Immature natural killer cell (primary cell): ENCODE measurements at regions not wholly inside any gene's neighbourhood (a gene's known extent, or its start where the extent isn't known, plus 50 kb on each side); places are given as distances from the start of the nearest gene placed in this dataset.

Experiments
- DNase-seq, 3 donors: peaks; one replicate each; pipeline ENCODE4 v3.0.0; 2022; ENCODE audit warnings: mixed read lengths in 1 of 3
- H3K27ac Mint-ChIP-seq, 6 donors: one replicate each; pipeline ENCODE4 v1.8.0; 2020; ENCODE audit warnings: mixed read lengths in 6 of 6, mild to moderate bottlenecking in 5 of 6, inconsistent platforms in 4 of 6, moderate library complexity in 3 of 6
- H3K27me3 Mint-ChIP-seq, 3 donors: one replicate each; pipeline ENCODE4 v1.8.0; 2020 to 2021; ENCODE audit warnings: low read depth in 3 of 3, mild to moderate bottlenecking in 3 of 3, mixed read lengths in 3 of 3, moderate library complexity in 3 of 3, inconsistent platforms in 1 of 3
- H3K36me3 Mint-ChIP-seq, 3 donors: one replicate each; pipeline ENCODE4 v1.8.0; 2020; ENCODE audit warnings: mixed read lengths in 3 of 3, inconsistent platforms in 2 of 3, mild to moderate bottlenecking in 2 of 3
- H3K4me1 Mint-ChIP-seq, 2 donors: one replicate each; pipeline ENCODE4 v1.8.0; 2020; ENCODE audit warnings: inconsistent platforms in 2 of 2, mild to moderate bottlenecking in 2 of 2, mixed read lengths in 2 of 2, moderate library complexity in 1 of 2
- H3K4me3 Mint-ChIP-seq, 5 donors: one replicate each; pipeline ENCODE4 v1.8.0; 2020; ENCODE audit warnings: mild to moderate bottlenecking in 5 of 5, mixed read lengths in 5 of 5, inconsistent platforms in 3 of 5, moderate library complexity in 3 of 5
- H3K9me3 Mint-ChIP-seq, 6 donors: one replicate each; pipeline ENCODE4 v1.8.0; 2020; ENCODE audit warnings: mild to moderate bottlenecking in 6 of 6, mixed read lengths in 6 of 6, inconsistent platforms in 4 of 6, moderate library complexity in 3 of 6

DNA sequence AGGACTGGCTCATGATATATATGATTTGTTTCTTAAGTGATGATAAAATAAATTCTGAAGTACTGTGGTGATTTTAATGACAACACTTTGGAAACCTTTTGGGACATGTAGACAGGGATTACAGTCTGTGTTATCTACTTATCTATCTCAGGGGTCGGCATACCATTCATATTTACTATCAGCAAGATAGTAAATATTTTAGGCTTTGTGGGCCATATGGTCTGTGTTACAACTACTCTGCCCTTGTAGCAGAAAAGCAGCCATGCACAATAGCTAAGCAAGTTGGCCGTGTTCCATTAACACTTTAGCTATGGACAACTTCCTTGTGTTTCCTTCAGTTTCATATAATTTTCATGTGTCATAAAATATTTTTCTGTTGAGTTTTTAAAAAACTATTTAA, 97.8 kb upstream of the PRPS1L1 start:
- no peaks in the 10 kb centered on the region for H3K27me3 Mint-ChIP-seq
- H3K27ac Mint-ChIP-seq, result no peak overlapping the region
- no peaks in the 10 kb centered on the region for H3K4me1 Mint-ChIP-seq
- DNase-seq, result no peak
- H3K9me3 Mint-ChIP-seq, result no peaks in the 10 kb centered on the region
- H3K36me3 Mint-ChIP-seq, result no peaks in the 10 kb centered on the region
- H3K4me3 Mint-ChIP-seq, result no peak overlapping the region

DNA sequence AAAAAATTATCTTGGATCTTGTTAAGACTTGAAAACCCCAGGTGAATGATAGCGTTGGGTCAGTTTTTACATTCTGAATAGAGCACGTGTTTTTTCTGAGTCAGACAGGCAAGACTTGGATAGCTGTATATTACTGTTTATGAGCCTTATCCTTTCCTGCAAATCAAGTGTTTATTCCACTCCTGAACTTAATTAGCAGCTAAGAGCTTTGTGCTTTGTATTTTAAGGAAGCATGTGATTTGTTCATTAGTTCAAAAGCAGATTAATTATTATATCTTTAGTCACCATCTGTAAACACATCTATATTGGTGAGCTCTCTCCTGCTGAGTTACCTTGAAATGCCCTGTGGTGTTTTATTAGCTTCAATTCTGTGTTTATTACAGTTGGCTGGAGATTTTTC, 98.6 kb upstream of the PRPS1L1 start:
- no peak for DNase-seq

DNA sequence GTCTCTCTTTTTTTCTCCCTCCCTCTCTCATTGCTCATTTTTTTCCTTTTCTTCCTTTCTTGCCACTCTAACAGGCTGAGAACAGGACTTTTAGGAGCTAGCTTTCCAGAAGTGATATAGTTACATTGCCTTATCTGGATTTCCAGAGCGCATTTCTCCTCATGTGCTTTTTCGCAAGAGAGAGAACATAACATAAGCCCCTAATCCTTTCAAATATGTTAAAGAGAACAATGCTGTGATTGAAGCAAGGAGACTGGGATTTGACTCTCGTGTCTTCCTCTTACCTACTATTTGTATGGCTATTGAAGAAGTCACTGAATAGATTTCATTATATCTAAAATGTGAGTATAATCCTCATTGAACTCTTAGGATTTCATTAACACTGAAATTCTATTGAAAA, 101.2 kb upstream of the PRPS1L1 start:
- H3K27ac Mint-ChIP-seq, result no peak overlapping the region
- no peaks in the 10 kb centered on the region for H3K9me3 Mint-ChIP-seq
- no peaks in the 10 kb centered on the region for H3K4me1 Mint-ChIP-seq
- H3K4me3 Mint-ChIP-seq, result no peak overlapping the region
- no peaks in the 10 kb centered on the region for H3K36me3 Mint-ChIP-seq
- peaks cover 0 to 2% (median 0%) of the 10 kb centered on the region in 3 donors for H3K27me3 Mint-ChIP-seq
- DNase-seq, result no peak

More for the DNA sequence above, 98.6 kb upstream of the PRPS1L1 start:
- Mint-ChIP-seq H3K36me3 (no peaks in the 10 kb centered on the region), H3K27me3 (no peaks in the 10 kb centered on the region), H3K9me3 (no peaks in the 10 kb centered on the region), H3K4me1 (no peaks in the 10 kb centered on the region), H3K27ac (no peak overlapping the region), H3K4me3 (no peak overlapping the region)

DNA sequence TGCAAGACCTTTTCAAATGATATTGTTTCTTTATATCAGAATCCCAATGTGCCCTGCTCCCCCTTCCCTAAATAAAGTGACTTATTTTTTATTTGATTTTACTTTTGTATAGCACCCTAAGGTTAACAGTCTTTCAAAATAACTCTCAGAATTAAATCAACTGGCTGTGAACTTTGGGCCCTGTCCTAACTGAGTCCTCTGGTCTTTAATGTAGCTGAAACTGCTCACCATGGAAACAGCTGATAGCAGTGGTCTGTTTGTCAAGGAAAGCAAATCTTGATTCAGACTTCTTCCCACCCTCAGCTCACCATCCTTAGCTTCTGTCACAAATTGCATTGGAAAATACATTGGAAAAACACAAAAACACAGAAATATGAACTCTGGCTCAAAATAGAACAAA, 105.2 kb upstream of the PRPS1L1 start:
- no peaks in the 10 kb centered on the region for H3K9me3 Mint-ChIP-seq
- no peak overlapping the region for H3K27ac Mint-ChIP-seq
- no peaks in the 10 kb centered on the region for H3K36me3 Mint-ChIP-seq
- H3K4me3 Mint-ChIP-seq, result no peak overlapping the region
- no peak for DNase-seq
- peaks cover 0 to 2% (median 0%) of the 10 kb centered on the region in 3 donors for H3K27me3 Mint-ChIP-seq
- H3K4me1 Mint-ChIP-seq, result no peaks in the 10 kb centered on the region

- Mint-ChIP-seq H3K27ac (no peak overlapping the region), H3K36me3 (no peaks in the 10 kb centered on the region), H3K4me1 (no peaks in the 10 kb centered on the region), H3K4me3 (no peak overlapping the region), H3K9me3 (no peaks in the 10 kb centered on the region), H3K27me3 (peaks cover 0 to 2% (median 0%) of the 10 kb centered on the region in 3 donors)
- DNase-seq, result no peak
Observed at GRCh38 chr7:18133921-18134320, 106.3 kb upstream of the PRPS1L1 start.

GRCh38 chr7:18140943-18141342, 113.3 kb upstream of the PRPS1L1 start:
- no peaks in the 10 kb centered on the region for H3K4me1 Mint-ChIP-seq
- no peaks in the 10 kb centered on the region for H3K9me3 Mint-ChIP-seq
- H3K4me3 Mint-ChIP-seq, result no peak overlapping the region
- peaks cover 0 to 6% (median 1%) of the 10 kb centered on the region in 3 donors for H3K27me3 Mint-ChIP-seq
- DNase-seq, result no peak
- H3K27ac Mint-ChIP-seq, result no peak overlapping the region
- H3K36me3 Mint-ChIP-seq, result no peaks in the 10 kb centered on the region

DNA sequence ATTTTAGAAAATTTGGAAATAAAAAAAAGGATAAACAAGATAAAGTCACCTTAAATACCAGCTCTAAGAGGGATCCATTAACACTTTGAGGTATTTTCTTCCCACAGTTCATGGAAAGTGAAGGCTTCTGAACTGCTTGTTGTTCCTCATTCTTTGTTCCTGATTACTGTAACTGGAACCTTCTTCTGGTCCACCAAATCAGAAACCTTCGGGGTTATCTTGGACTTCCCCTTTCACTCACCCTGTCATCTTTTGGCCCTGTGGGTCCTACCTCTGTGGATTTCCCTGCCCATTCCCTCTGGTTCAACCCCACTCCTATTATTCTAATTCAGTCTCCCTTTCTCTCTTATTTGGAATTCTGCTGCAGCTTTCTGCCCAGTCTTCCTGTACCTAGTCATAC, 116.5 kb upstream of the PRPS1L1 start:
- H3K4me1 Mint-ChIP-seq, result no peaks in the 10 kb centered on the region
- peaks cover 3 to 6% (median 3%) of the 10 kb centered on the region in 3 donors for H3K27me3 Mint-ChIP-seq
- H3K36me3 Mint-ChIP-seq, result no peaks in the 10 kb centered on the region
- no peak overlapping the region for H3K4me3 Mint-ChIP-seq
- H3K27ac Mint-ChIP-seq, result no peak overlapping the region
- H3K9me3 Mint-ChIP-seq, result no peaks in the 10 kb centered on the region
- DNase-seq, result no peak

- H3K9me3 Mint-ChIP-seq, result no peaks in the 10 kb centered on the region
- H3K4me1 Mint-ChIP-seq, result no peaks in the 10 kb centered on the region
- no peak overlapping the region for H3K4me3 Mint-ChIP-seq
- H3K27ac Mint-ChIP-seq, result no peak overlapping the region
- no peak for DNase-seq
- H3K36me3 Mint-ChIP-seq, result no peaks in the 10 kb centered on the region
- H3K27me3 Mint-ChIP-seq, result peaks cover 3 to 6% (median 3%) of the 10 kb centered on the region in 3 donors
Observed at GRCh38 chr7:18145160-18145559, 117.5 kb upstream of the PRPS1L1 start.

GRCh38 chr7:18151422-18151821, 123.8 kb upstream of the PRPS1L1 start:
- peaks cover 2 to 4% (median 3%) of the 10 kb centered on the region in 3 donors for H3K27me3 Mint-ChIP-seq
- no peak for DNase-seq
- H3K36me3 Mint-ChIP-seq, result no peaks in the 10 kb centered on the region
- no peaks in the 10 kb centered on the region for H3K9me3 Mint-ChIP-seq
- no peaks in the 10 kb centered on the region for H3K4me1 Mint-ChIP-seq
- H3K27ac Mint-ChIP-seq, result no peak overlapping the region
- no peak overlapping the region for H3K4me3 Mint-ChIP-seq

GRCh38 chr7:18153183-18153748, 125.6 kb upstream of the PRPS1L1 start:
- Mint-ChIP-seq H3K4me3 (no peak overlapping the region), H3K27me3 (peaks cover 0 to 3% (median 2%) of the 10 kb centered on the region in 3 donors), H3K36me3 (no peaks in the 10 kb centered on the region), H3K9me3 (no peaks in the 10 kb centered on the region), H3K4me1 (no peaks in the 10 kb centered on the region), H3K27ac (no peak overlapping the region)
- no peak for DNase-seq

- Mint-ChIP-seq H3K27me3 (peaks cover 0 to 3% (median 2%) of the 10 kb centered on the region in 3 donors), H3K9me3 (no peaks in the 10 kb centered on the region), H3K4me3 (no peak overlapping the region), H3K27ac (no peak overlapping the region), H3K36me3 (no peaks in the 10 kb centered on the region), H3K4me1 (no peaks in the 10 kb centered on the region)
- DNase-seq, result no peak
Observed at GRCh38 chr7:18154726-18155125, 127.1 kb upstream of the PRPS1L1 start.

DNA sequence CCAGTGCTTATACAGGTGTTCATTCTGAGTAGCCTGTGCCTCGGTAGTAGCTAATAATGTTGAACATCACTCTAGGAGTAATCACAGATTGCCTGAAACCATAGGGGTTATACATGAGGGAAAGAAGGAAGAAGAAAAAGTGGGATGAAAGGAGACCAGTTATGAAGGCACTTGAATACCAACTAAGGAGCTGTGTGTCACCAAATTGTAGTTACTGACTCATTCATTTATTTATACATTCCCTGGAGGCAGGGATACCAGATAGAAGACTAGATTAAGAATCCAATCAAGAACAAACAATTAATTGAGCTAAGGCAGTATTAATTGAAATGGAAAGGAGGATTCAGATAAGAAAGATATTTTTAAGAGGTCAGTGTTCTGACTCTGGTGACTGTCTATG, 129.6 kb upstream of the PRPS1L1 start:
- Mint-ChIP-seq H3K4me3 (no peak overlapping the region), H3K27me3 (peaks cover 0 to 3% (median 2%) of the 10 kb centered on the region in 3 donors), H3K9me3 (no peaks in the 10 kb centered on the region), H3K27ac (no peak overlapping the region), H3K4me1 (no peaks in the 10 kb centered on the region), H3K36me3 (no peaks in the 10 kb centered on the region)
- no peak for DNase-seq

DNA sequence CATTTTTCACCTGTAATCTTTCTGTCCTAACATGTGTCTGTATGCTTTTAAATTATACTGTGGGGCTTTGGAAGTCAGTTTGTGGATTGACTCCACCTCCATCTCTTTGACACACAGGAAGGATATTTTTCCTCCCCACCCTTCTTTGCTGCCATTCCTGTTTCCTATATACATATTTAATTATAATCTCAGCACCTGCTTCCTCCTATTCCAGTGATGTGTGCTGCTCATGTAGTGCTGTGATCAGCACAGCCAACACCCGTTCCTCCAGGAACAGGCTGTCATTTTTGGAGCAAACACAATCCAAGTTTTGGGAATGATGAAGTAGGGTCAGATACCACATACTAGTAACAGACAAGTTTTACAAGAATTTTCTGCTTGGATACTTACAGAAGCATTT, 135.0 kb upstream of the PRPS1L1 start:
- DNase-seq, result no peak
- Mint-ChIP-seq H3K27me3 (no peaks in the 10 kb centered on the region), H3K27ac (no peak overlapping the region), H3K9me3 (no peaks in the 10 kb centered on the region), H3K4me3 (no peak overlapping the region), H3K4me1 (no peaks in the 10 kb centered on the region), H3K36me3 (no peaks in the 10 kb centered on the region)

GRCh38 chr7:18163091-18163490, 135.4 kb upstream of the PRPS1L1 start:
- H3K27me3 Mint-ChIP-seq, result no peaks in the 10 kb centered on the region
- H3K4me3 Mint-ChIP-seq, result no peak overlapping the region
- no peak overlapping the region for H3K27ac Mint-ChIP-seq
- no peaks in the 10 kb centered on the region for H3K36me3 Mint-ChIP-seq
- H3K4me1 Mint-ChIP-seq, result no peaks in the 10 kb centered on the region
- no peaks in the 10 kb centered on the region for H3K9me3 Mint-ChIP-seq
- DNase-seq, result no peak

DNA sequence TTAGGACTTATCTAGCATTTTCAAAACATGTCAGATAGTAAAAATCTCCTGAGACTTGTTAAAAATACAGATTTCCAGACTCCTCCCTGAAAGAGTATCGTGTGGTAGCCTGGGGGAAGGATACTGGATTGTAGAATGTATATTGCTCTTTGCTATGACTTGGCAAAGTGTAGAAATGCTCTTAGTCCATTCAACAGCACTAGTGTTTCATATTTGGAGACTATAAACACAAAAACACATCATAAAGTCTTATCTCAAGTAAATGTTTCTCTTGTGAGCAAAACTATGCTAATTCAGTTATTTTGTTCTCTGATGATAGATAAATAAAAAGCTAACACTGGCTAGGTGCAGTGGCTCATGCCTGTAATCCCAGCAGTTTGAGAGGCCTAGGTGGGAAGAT, 137.5 kb upstream of the PRPS1L1 start:
- Mint-ChIP-seq H3K36me3 (no peaks in the 10 kb centered on the region), H3K9me3 (peaks cover 0 to 3% (median 0%) of the 10 kb centered on the region in 6 donors), H3K4me3 (no peak overlapping the region), H3K27ac (no peak overlapping the region), H3K4me1 (no peaks in the 10 kb centered on the region), H3K27me3 (peaks cover 0 to 3% (median 0%) of the 10 kb centered on the region in 3 donors)
- no peak for DNase-seq
